Psoas muscle (tissue), 7 donors: ENCODE measurements at regions not wholly inside any gene's neighbourhood (a gene's known extent, or its start where the extent isn't known, plus 50 kb on each side); places are given as distances from the start of the nearest gene placed in this dataset.

Experiments
- ATAC-seq, 4 donors: fragments of 200-7000 bp; cut with Tn5 transposase; one replicate each; pipeline ENCODE4 v1.9.1; 2020; ENCODE audit warnings: moderate library complexity in 3 of 4, mild to moderate bottlenecking in 2 of 4
- DNase-seq, 2 donors: peaks; one replicate each; pipeline ENCODE4 v3.0.0-alpha.2; 2020
- H3K27ac ChIP-seq: fragments of 200-600 bp; one replicate; pipeline ENCODE4 v1.8.0; 2022
- H3K27me3 ChIP-seq, 3 donors: fragments of 200-600 bp in 1 of 3; one replicate each; pipeline versions ENCODE4 v1.6.1 to v1.8.0; 2013 to 2022; ENCODE audit warnings: low read length in 2 of 3, mild to moderate bottlenecking in 2 of 3, moderate library complexity in 1 of 3; ENCODE audit not compliant: insufficient read depth in 3 of 3
- H3K36me3 ChIP-seq, 2 donors: fragments of 200-600 bp in 1 of 2; one replicate each; pipeline versions ENCODE4 v1.6.1 to v1.8.0; 2013 to 2022; ENCODE audit warnings: low read depth in 1 of 2, mild to moderate bottlenecking in 1 of 2, moderate library complexity in 1 of 2; ENCODE audit not compliant: insufficient read depth in 1 of 2
- H3K4me1 ChIP-seq: fragments of 200-600 bp; one replicate; pipeline ENCODE4 v1.8.0; 2022
- H3K4me3 ChIP-seq: fragments of 200-600 bp; one replicate; pipeline ENCODE4 v1.8.0; 2022; ENCODE audit warnings: mild to moderate bottlenecking
- H3K9me3 ChIP-seq: fragments of 200-600 bp; one replicate; pipeline ENCODE4 v1.8.0; 2022
- WGBS, 3 donors: extraction: QIAGEN DNeasy Blood & Tissue Kit; methylation state at CpG; one replicate each; pipeline versions ENCODE4 v1.1.6 to v1.1.7; 2013; 5-methylcytosine and 5-hydroxymethylcytosine counted together
- intact Hi-C, 2 donors: fragments of 100-400 bp; cut with DNase I; formaldehyde crosslinking; loops; one replicate each; pipeline versions ENCODE4 v1.11.0 to v1.14.2; 2022
- TF ChIP-seq, protein P1 (sequence below): fragments of 200-600 bp; IDR thresholded peaks from one replicate; pipeline ENCODE4 v1.8.0; 2022; ENCODE audit warnings: antibody characterized with exemption
- donor health status: healthy with polysubstance abuse.
- donor health status: DM: no; HTN: no; CAD: no; lungs with moderate emphysema.
- donor health status: Bipolar disorder and iron deficiency.
- donor health status: healthy.
- donor health status: DM: yes; HTN: yes; CAD: no.
- donor health status: DM: no; HTN: no; CAD: no.
- donor health status: DM: yes; HTN: yes; CAD: no.

GRCh38 chr2:220837226-220837625 is 734.9 kb downstream of the EPHA4 start:
- no peaks in the 10 kb centered on the region for H3K36me3 ChIP-seq
- TF ChIP-seq, protein P1, sequence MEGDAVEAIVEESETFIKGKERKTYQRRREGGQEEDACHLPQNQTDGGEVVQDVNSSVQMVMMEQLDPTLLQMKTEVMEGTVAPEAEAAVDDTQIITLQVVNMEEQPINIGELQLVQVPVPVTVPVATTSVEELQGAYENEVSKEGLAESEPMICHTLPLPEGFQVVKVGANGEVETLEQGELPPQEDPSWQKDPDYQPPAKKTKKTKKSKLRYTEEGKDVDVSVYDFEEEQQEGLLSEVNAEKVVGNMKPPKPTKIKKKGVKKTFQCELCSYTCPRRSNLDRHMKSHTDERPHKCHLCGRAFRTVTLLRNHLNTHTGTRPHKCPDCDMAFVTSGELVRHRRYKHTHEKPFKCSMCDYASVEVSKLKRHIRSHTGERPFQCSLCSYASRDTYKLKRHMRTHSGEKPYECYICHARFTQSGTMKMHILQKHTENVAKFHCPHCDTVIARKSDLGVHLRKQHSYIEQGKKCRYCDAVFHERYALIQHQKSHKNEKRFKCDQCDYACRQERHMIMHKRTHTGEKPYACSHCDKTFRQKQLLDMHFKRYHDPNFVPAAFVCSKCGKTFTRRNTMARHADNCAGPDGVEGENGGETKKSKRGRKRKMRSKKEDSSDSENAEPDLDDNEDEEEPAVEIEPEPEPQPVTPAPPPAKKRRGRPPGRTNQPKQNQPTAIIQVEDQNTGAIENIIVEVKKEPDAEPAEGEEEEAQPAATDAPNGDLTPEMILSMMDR = no peak
- H3K4me3 ChIP-seq = no peak overlapping the region
- H3K27ac ChIP-seq = no peak overlapping the region
- intact Hi-C loops = no loop called here
- H3K4me1 ChIP-seq = no peaks in the 10 kb centered on the region
- DNase-seq (no peak), ATAC-seq (no peak)
- H3K9me3 ChIP-seq = no peaks in the 10 kb centered on the region
- H3K27me3 ChIP-seq = no peaks in the 10 kb centered on the region
- whole genome bisulfite sequencing, 3 donors = 63 to 67% (median 67%) methylated on average over 2 of the region's 2 CpGs

DNA sequence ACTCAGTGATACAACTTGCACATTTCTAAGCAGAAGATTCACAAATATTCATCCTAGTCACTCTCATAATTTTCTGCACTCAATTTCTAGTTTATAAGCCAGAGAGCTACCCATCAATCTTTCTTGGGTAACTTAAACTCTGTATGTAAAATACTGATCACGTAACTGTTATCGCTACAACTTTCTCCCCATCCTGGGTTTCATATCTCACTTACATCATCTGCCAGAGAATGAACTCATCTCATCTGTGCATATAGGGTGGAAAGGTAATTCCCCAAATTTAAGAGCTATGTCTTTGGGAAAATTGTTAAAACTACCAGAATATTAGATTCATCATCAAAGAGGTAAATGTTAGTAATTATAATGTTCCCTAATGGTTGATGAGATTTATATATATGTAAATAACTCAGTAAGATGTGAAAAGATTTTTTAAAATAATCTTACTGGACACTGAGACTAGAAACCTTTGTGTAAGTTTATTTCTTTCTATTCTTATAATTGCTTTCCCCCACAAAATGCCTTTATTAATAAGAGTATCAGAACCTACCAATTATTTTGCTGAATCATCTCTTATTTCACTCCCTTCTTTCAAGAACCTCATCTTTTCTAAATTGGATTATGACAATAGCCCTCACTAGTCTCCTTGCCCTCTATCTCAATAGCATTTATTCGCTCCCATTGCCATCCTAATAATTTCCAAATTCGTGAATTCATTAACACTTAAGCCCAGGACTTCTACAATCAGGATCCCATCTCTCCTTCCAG is 729.0 kb downstream of the EPHA4 start:
- Histone ChIP-seq H3K27ac (no peak overlapping the region), H3K4me1 (no peaks in the 10 kb centered on the region), H3K36me3 (no peaks in the 10 kb centered on the region), H3K27me3 (no peaks in the 10 kb centered on the region), H3K4me3 (no peak overlapping the region), H3K9me3 (no peaks in the 10 kb centered on the region)
- ATAC-seq (no peak), DNase-seq (no peak)
- TF ChIP-seq, protein P1 = no peak
- intact Hi-C loops = no loop called here
- 89 to 90% (median 90%) methylated on average over 4 of the region's 4 CpGs for WGBS, 3 donors

DNA sequence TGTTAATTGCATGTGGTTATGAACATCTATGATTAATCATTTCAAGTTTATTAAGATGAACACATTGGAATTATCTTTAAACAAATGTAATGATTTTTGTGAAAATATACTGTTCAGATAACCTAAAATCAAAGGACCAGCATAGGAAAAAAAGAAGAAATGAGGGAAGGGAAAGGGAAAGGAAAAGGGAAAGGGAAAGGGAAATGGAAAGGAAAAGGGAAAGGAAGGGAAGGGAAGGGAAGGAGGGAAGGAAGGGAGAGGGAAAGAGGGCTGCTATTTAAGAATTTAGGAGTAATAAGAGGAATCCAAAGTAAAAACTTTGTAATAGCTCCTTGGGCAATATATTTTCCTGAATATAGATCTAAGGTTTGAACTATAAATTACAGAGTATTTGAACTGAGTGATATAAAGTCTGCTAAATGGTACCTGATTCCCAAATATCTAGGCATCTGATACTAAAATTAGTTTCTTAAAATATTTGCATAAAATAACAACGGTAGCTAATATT is 726.3 kb downstream of the EPHA4 start:
- H3K4me3 ChIP-seq = no peak overlapping the region
- 53 to 95% (median 92%) methylated on average over 1 of the region's 1 CpG for WGBS, 3 donors
- no peak for DNase-seq
- no peaks in the 10 kb centered on the region for H3K9me3 ChIP-seq
- H3K4me1 ChIP-seq = peaks cover 3% of the 10 kb centered on the region
- TF ChIP-seq, protein P1 = no peak
- ATAC-seq = no peak
- H3K27ac ChIP-seq = no peak overlapping the region
- intact Hi-C loops = no loop called here
- no peaks in the 10 kb centered on the region for H3K27me3 ChIP-seq
- H3K36me3 ChIP-seq = no peaks in the 10 kb centered on the region

DNA sequence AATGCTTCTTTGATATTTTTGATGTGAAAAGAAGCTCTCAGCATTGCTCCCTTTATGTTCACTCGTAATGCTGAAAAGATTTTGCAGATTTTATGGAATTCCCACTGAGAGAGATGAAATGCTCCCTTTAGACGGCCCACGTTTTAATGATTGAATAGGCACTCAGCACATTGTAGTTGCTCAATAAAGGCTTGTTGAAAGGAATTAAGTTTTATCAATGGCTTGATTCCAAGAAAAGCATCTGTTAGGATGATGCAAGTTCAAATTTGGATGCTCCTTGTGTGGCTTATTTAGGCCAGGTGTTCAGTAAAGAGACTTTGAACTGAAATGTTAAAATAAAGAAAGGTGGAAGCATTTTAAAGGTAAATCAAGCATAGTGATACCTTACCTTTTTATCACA is 725.1 kb downstream of the EPHA4 start:
- Histone ChIP-seq H3K27ac (no peak overlapping the region), H3K9me3 (no peaks in the 10 kb centered on the region), H3K36me3 (no peaks in the 10 kb centered on the region), H3K27me3 (no peaks in the 10 kb centered on the region), H3K4me3 (no peak overlapping the region), H3K4me1 (peaks cover 3% of the 10 kb centered on the region)
- TF ChIP-seq, protein P1 = no peak
- WGBS, 3 donors = 79 to 85% (median 80%) methylated on average over 3 of the region's 3 CpGs
- DNase-seq = no peak
- intact Hi-C loops = no loop called here
- ATAC-seq = no peak

DNA sequence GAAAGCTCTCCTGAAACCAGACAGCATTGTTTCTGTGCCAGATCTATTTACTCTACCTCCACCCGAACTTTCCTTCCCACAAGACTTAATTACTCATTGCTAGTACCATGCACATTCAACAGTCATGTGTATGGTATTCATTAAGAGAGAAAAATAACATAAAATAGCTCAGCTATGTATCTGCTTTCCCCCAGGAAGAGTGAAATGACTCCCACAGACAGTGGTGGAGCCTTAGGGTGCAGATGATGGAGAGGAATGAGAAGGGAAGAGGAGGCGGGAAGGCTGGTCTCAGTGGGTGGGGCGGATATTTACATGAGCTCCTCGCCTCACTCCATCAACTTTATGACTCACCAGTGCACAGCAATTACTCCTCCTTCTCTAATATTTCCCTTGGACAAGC is 724.5 kb downstream of the EPHA4 start:
- Histone ChIP-seq H3K36me3 (no peaks in the 10 kb centered on the region), H3K27ac (no peak overlapping the region), H3K27me3 (no peaks in the 10 kb centered on the region), H3K4me3 (no peak overlapping the region), H3K4me1 (peaks cover 3% of the 10 kb centered on the region), H3K9me3 (no peaks in the 10 kb centered on the region)
- TF ChIP-seq, protein P1 = no peak
- intact Hi-C loops = no loop called here
- DNase-seq (no peak), ATAC-seq (no peak)
- WGBS, 3 donors = 64 to 75% (median 70%) methylated on average over 4 of the region's 4 CpGs
